Endothelial cell of umbilical vein (primary cell): ENCODE measurements at regions not wholly inside any gene's neighbourhood (a gene's known extent, or its start where the extent isn't known, plus 50 kb on each side); places are given as distances from the start of the nearest gene placed in this dataset.

Source experiments
- BruUV-seq: library from RNA; stranded (reverse); fragments of 400-500 nt; replicated peaks from 2 replicates; lab custom pipeline; 2021; lab: Mats Ljungman, UMichigan
- CTCF ChIA-PET: fragments of 300-600, 350-600 bp; sonication (Branson Sonifier 250); formaldehyde crosslinking; loops from one replicate; lab custom pipeline; 2021; ENCODE audit warnings: antibody characterized with exemption, inconsistent platforms; lab: Charles Lee
- POLR2A ChIA-PET: fragments of 300-600, 350-600 bp; sonication (Branson Sonifier 250); formaldehyde crosslinking; loops from one replicate; lab custom pipeline; 2021; ENCODE audit warnings: antibody characterized with exemption, inconsistent platforms; lab: Charles Lee
- DNase-seq: peaks from one replicate; pipeline ENCODE4 v3.0.0-alpha.2; 2011; ENCODE audit warnings: low read depth, low spot score
- FAIRE-seq: peaks from 2 replicates; lab custom pipeline; 2011; peaks lifted over from hg19 to GRCh38; lab: Jason Lieb, UNC
- H2AFZ ChIP-seq: 2 replicates; pipeline ENCODE4 v1.6.0; 2012; ENCODE audit warnings: low read depth, low read length, control low read depth, inconsistent platforms
- H3K27ac ChIP-seq: 2 replicates; pipeline ENCODE4 v1.5.1; 2011; ENCODE audit warnings: low read depth, mild to moderate bottlenecking, control low read depth, low read length, moderate library complexity; ENCODE audit not compliant: insufficient read depth
- H3K27me3 ChIP-seq, 2 experiments: 2 replicates each; pipeline versions ENCODE4 v1.6.0 to v1.6.1; 2011; ENCODE audit warnings: low read length in 2 of 2, mixed read lengths in 1 of 2; ENCODE audit not compliant: control insufficient read depth in 2 of 2, insufficient read depth in 2 of 2
- H3K36me3 ChIP-seq, 2 experiments: 2 replicates in 1 of 2; 3 replicates in 1 of 2; pipeline ENCODE4 v1.5.1; 2011; ENCODE audit warnings: low read length in 2 of 2, mild to moderate bottlenecking in 1 of 2, moderate library complexity in 1 of 2; ENCODE audit not compliant: control insufficient read depth in 2 of 2, insufficient read depth in 2 of 2; ENCODE audit errors: extremely low read depth in 1 of 2
- H3K4me1 ChIP-seq: 3 replicates; pipeline ENCODE4 v1.5.1; 2011; ENCODE audit warnings: mild to moderate bottlenecking, low read length; ENCODE audit not compliant: control insufficient read depth, insufficient read depth; ENCODE audit errors: extremely low read depth
- H3K4me2 ChIP-seq: 2 replicates; pipeline ENCODE4 v1.6.1; 2011; ENCODE audit warnings: low read length, control low read depth, mixed read lengths; ENCODE audit not compliant: insufficient read depth
- H3K4me3 ChIP-seq, 3 experiments: fragments of 200-600 bp in 1 of 3; sonication (generic), shearing (Covaris generic) in 1 of 3; replicated peaks in 1 of 3; 2 replicates each; pipeline ENCODE4 v1.5.1; 2011 to 2016; ENCODE audit warnings: control low read depth in 3 of 3, low read length in 3 of 3, mild to moderate bottlenecking in 2 of 3, inconsistent platforms in 1 of 3, low read depth in 1 of 3, moderate library complexity in 1 of 3; ENCODE audit not compliant: insufficient read depth in 1 of 3
- H3K79me2 ChIP-seq: 2 replicates; pipeline ENCODE4 v1.6.0; 2012; ENCODE audit warnings: low read length, inconsistent platforms; ENCODE audit not compliant: control insufficient read depth, insufficient read depth
- H3K9ac ChIP-seq: replicated peaks from 2 replicates; pipeline ENCODE3; 2011; ENCODE audit warnings: low read length, control low read depth; ENCODE audit not compliant: insufficient read depth; ENCODE audit errors: extremely low read depth
- H3K9me1 ChIP-seq: replicated peaks from 3 replicates; pipeline ENCODE4 v1.6.0; 2011; ENCODE audit warnings: mild to moderate bottlenecking, low read length; ENCODE audit not compliant: control insufficient read depth, insufficient read depth; ENCODE audit errors: extremely low read depth
- H3K9me3 ChIP-seq: replicated peaks from 2 replicates; pipeline ENCODE4 v1.5.1; 2012; ENCODE audit warnings: low read length, inconsistent platforms; ENCODE audit not compliant: control insufficient read depth, insufficient read depth
- H4K20me1 ChIP-seq: replicated peaks from 2 replicates; pipeline ENCODE3; 2011; ENCODE audit warnings: mild to moderate bottlenecking, low read length; ENCODE audit not compliant: control insufficient read depth, insufficient read depth; ENCODE audit errors: extremely low read depth
- EZH2 ChIP-seq: IDR thresholded peaks from 2 replicates; pipeline ENCODE4 v1.6.1; 2012; ENCODE audit warnings: borderline replicate concordance, low read depth, mild to moderate bottlenecking, moderate library complexity, low read length, inconsistent platforms; ENCODE audit not compliant: severe bottlenecking
- FOS ChIP-seq: IDR thresholded peaks from 2 replicates; pipeline ENCODE4 v1.6.1; 2011; ENCODE audit warnings: mild to moderate bottlenecking, low read length, moderate library complexity, borderline replicate concordance; ENCODE audit not compliant: insufficient read depth
- GATA2 ChIP-seq: IDR thresholded peaks from 2 replicates; pipeline ENCODE4 v1.7.0; 2011; ENCODE audit warnings: low read depth, mild to moderate bottlenecking, moderate library complexity, mixed read lengths, low read length; ENCODE audit not compliant: insufficient read length, insufficient read depth
- JUN ChIP-seq: IDR thresholded peaks from 2 replicates; pipeline ENCODE4 v1.6.1; 2011; ENCODE audit warnings: borderline replicate concordance, low read depth; ENCODE audit not compliant: insufficient read length, insufficient read depth
- MYC ChIP-seq: IDR thresholded peaks from one replicate; pipeline ENCODE4 v1.6.1; 2011; ENCODE audit warnings: mild to moderate bottlenecking, low read depth, low read length
- POLR2A ChIP-seq: IDR thresholded peaks from 2 replicates; pipeline ENCODE4 v1.6.1; 2012; ENCODE audit warnings: low read depth, mild to moderate bottlenecking, control low read depth, low read length
- POLR2AphosphoS5 ChIP-seq: IDR thresholded peaks from 2 replicates; pipeline ENCODE4 v1.6.1; 2012; ENCODE audit warnings: low read depth, mild to moderate bottlenecking, control low read depth, low read length, moderate library complexity; ENCODE audit not compliant: insufficient read depth
- dilution Hi-C: fragments of 300-500 bp; cut with MboI; formaldehyde crosslinking; loops from one replicate; pipeline ENCODE4 v1.15.0; 2019; ENCODE audit warnings: low sequenced_read_pairs; ENCODE audit not compliant: extremely low pct_ligation_motif_present
- intact Hi-C: fragments of 100-400 bp; cut with micrococcal nuclease; formaldehyde crosslinking; loops from one replicate; pipeline ENCODE4 v1.10.0; 2022
- TF ChIP-seq, protein P1 (sequence below), 2 donors: IDR thresholded peaks; 1 replicate in 1 of 2; 2 replicates in 1 of 2; pipeline ENCODE4 v1.5.1; 2011; ENCODE audit warnings: low read length in 2 of 2, mild to moderate bottlenecking in 2 of 2, moderate library complexity in 2 of 2, control low read depth in 1 of 2, inconsistent platforms in 1 of 2, low read depth in 1 of 2; ENCODE audit not compliant: insufficient read depth in 1 of 2; ENCODE audit errors: extremely low read depth in 1 of 2
- TF ChIP-seq, protein P2 (sequence below): IDR thresholded peaks from 2 replicates; pipeline ENCODE4 v1.6.1; 2011; ENCODE audit not compliant: insufficient read depth, insufficient read length

GRCh38 chr4:13088726-13089658, 395.1 kb downstream of the RAB28 start:
- H3K9me3 ChIP-seq, result no peaks in the 10 kb centered on the region
- CTCF ChIA-PET, result no interaction called here
- no peak overlapping the region for H3K4me2 ChIP-seq
- no peak overlapping the region for H2AFZ ChIP-seq
- H3K79me2 ChIP-seq, result no peaks in the 10 kb centered on the region
- H3K27me3 ChIP-seq, result no peaks in the 10 kb centered on the region
- intact Hi-C loops (no loop called here), dilution Hi-C loops (no loop called here)
- no peak overlapping the region for H3K9ac ChIP-seq
- POLR2A ChIA-PET, result no interaction called here
- TF ChIP-seq GATA2, result no peak
- TF ChIP-seq POLR2AphosphoS5, result no peak
- TF ChIP-seq MYC, result no peak
- TF ChIP-seq POLR2A, result no peak
- TF ChIP-seq JUN, result no peak
- TF ChIP-seq EZH2, result no peak
- TF ChIP-seq FOS, result no peak
- TF ChIP-seq, protein P1, sequence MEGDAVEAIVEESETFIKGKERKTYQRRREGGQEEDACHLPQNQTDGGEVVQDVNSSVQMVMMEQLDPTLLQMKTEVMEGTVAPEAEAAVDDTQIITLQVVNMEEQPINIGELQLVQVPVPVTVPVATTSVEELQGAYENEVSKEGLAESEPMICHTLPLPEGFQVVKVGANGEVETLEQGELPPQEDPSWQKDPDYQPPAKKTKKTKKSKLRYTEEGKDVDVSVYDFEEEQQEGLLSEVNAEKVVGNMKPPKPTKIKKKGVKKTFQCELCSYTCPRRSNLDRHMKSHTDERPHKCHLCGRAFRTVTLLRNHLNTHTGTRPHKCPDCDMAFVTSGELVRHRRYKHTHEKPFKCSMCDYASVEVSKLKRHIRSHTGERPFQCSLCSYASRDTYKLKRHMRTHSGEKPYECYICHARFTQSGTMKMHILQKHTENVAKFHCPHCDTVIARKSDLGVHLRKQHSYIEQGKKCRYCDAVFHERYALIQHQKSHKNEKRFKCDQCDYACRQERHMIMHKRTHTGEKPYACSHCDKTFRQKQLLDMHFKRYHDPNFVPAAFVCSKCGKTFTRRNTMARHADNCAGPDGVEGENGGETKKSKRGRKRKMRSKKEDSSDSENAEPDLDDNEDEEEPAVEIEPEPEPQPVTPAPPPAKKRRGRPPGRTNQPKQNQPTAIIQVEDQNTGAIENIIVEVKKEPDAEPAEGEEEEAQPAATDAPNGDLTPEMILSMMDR (IDR thresholded peaks at IDR 0.05; ENCODE audit: extremely low read depth in 1 of 2, insufficient read depth in 1 of 2, low read depth in 1 of 2, low read length in 2 of 2), result no peak
- TF ChIP-seq, protein P2, sequence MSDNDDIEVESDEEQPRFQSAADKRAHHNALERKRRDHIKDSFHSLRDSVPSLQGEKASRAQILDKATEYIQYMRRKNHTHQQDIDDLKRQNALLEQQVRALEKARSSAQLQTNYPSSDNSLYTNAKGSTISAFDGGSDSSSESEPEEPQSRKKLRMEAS, result no peak
- FAIRE-seq, result no peak
- H3K9me1 ChIP-seq, result no peaks in the 10 kb centered on the region
- H3K36me3 ChIP-seq, result no peaks in the 10 kb centered on the region
- H3K4me1 ChIP-seq, result no peaks in the 10 kb centered on the region
- BruUV-seq, result no TSS peak
- DNase-seq, result no peak
- H4K20me1 ChIP-seq, result no peaks in the 10 kb centered on the region
- H3K27ac ChIP-seq, result no peak overlapping the region
- no peak overlapping the region for H3K4me3 ChIP-seq
